ENCODE measurements at regions not wholly inside any gene's neighbourhood (a gene's known extent, or its start where the extent isn't known, plus 50 kb on each side); places are given as distances from the start of the nearest gene placed in this dataset.

- no peaks in the 10 kb centered on the region for H3K4me1 Mint-ChIP-seq
- TF ChIP-seq CTCF (IDR thresholded peaks at IDR 0.05), result no peak
- peaks cover 3% of the 10 kb centered on the region for H3K27me3 Mint-ChIP-seq (ENCODE audit: low read depth, poor library complexity)
- H3K27ac Mint-ChIP-seq, result no peak overlapping the region
- no peaks in the 10 kb centered on the region for H3K36me3 Mint-ChIP-seq (ENCODE audit: low read depth)
- peaks cover 30% of the 10 kb centered on the region for H3K9me3 Mint-ChIP-seq
- DNase-seq, result no peak
- no peak overlapping the region for H3K4me3 Mint-ChIP-seq
Measured at GRCh38 chr6:19121521-19121920, 715.6 kb upstream of the ID4 start.

GRCh38 chr6:19127081-19127480, 710.1 kb upstream of the ID4 start:
- Mint-ChIP-seq H3K27ac (no peak overlapping the region), H3K36me3 (ENCODE audit: low read depth) (no peaks in the 10 kb centered on the region), H3K27me3 (ENCODE audit: low read depth, poor library complexity) (no peaks in the 10 kb centered on the region), H3K4me1 (no peaks in the 10 kb centered on the region), H3K9me3 (peaks cover 18% of the 10 kb centered on the region), H3K4me3 (no peak overlapping the region)
- no peak for DNase-seq
- TF ChIP-seq CTCF (IDR thresholded peaks at IDR 0.05), result no peak

GRCh38 chr6:19128701-19129100, 708.5 kb upstream of the ID4 start:
- Mint-ChIP-seq H3K36me3 (ENCODE audit: low read depth) (no peaks in the 10 kb centered on the region), H3K4me1 (no peaks in the 10 kb centered on the region), H3K4me3 (no peak overlapping the region), H3K27me3 (ENCODE audit: low read depth, poor library complexity) (no peaks in the 10 kb centered on the region), H3K27ac (no peak overlapping the region), H3K9me3 (peaks cover 10% of the 10 kb centered on the region)
- no peak for DNase-seq
- no peak for TF ChIP-seq CTCF (IDR thresholded peaks at IDR 0.05)

DNA sequence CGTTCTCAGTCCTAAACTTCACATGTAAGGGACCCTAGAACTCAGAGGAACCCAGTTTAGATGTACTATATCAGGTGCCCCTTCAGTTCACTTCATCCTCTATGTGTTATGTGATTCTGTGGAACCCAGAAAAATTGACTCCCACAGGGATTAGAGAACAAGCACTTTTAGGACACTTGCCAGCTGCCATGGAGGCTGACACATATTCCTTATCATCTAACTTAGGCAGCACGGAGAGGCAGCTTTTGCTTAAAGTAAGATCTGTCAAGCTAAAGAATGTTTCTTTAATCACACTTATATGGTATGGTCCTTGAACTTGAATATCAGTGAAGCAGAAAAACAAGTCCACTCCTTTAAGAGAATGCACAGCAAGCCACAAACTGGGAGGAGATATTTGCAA, 701.5 kb upstream of the ID4 start:
- Mint-ChIP-seq H3K27ac (no peak overlapping the region), H3K36me3 (ENCODE audit: low read depth) (no peaks in the 10 kb centered on the region), H3K4me3 (no peak overlapping the region), H3K4me1 (no peaks in the 10 kb centered on the region), H3K27me3 (ENCODE audit: low read depth, poor library complexity) (no peaks in the 10 kb centered on the region), H3K9me3 (peaks cover 5% of the 10 kb centered on the region)
- no peak for TF ChIP-seq CTCF (IDR thresholded peaks at IDR 0.05)
- no peak for DNase-seq

DNA sequence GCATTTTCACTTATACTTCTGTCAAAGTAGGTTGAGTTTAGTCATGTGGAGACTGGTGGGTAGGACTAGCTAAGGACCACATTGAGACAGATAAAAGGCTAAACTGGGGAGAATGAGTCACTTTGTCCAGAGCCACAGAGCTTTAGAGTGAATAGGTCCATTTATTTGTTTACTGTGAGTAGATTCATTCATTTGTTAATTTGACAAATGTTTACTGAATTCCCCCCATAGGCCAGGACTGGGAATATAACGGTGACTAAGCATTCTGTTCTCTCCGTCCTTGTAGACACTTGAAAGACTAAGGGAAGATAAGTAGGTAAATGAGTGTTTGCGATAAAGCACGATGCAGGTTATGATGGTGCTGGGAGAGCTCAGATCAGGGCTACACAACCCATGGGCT, 699.7 kb upstream of the ID4 start:
- Mint-ChIP-seq H3K9me3 (no peaks in the 10 kb centered on the region), H3K27me3 (ENCODE audit: low read depth, poor library complexity) (no peaks in the 10 kb centered on the region), H3K27ac (no peak overlapping the region), H3K36me3 (ENCODE audit: low read depth) (no peaks in the 10 kb centered on the region), H3K4me1 (no peaks in the 10 kb centered on the region), H3K4me3 (no peak overlapping the region)
- no peak for TF ChIP-seq CTCF (IDR thresholded peaks at IDR 0.05)
- DNase-seq, result no peak

GRCh38 chr6:19142275-19142674, 694.9 kb upstream of the ID4 start:
- no peak for TF ChIP-seq CTCF (IDR thresholded peaks at IDR 0.05)
- Mint-ChIP-seq H3K4me1 (no peaks in the 10 kb centered on the region), H3K27ac (no peak overlapping the region), H3K36me3 (ENCODE audit: low read depth) (no peaks in the 10 kb centered on the region), H3K27me3 (ENCODE audit: low read depth, poor library complexity) (no peaks in the 10 kb centered on the region), H3K9me3 (no peaks in the 10 kb centered on the region), H3K4me3 (no peak overlapping the region)
- no peak for DNase-seq

Data from nephron progenitor cell (in vitro differentiated cells).